ENCODE measurements at regions not wholly inside any gene's neighbourhood (a gene's known extent, or its start where the extent isn't known, plus 50 kb on each side); places are given as distances from the start of the nearest gene placed in this dataset.

- no peak for DNase-seq
These were observed 468.1 kb downstream of the PMP22 start for GRCh38 chr17:14797021-14797420.

- DNase-seq = no peak
These were observed 470.2 kb downstream of the PMP22 start for GRCh38 chr17:14794961-14795360.

- no peak for DNase-seq
These were observed 471.9 kb downstream of the PMP22 start for GRCh38 chr17:14793237-14793636.

- DNase-seq = no peak
These were observed 472.4 kb downstream of the PMP22 start for GRCh38 chr17:14792746-14793145.

GRCh38 chr17:14791221-14791620 lies 473.9 kb downstream of the PMP22 start:
- DNase-seq = no peak

GRCh38 chr17:14790521-14790920 lies 474.6 kb downstream of the PMP22 start:
- DNase-seq = no peak

GRCh38 chr17:14784997-14785696 lies 480.0 kb downstream of the PMP22 start:
- DNase-seq = peak; percentile 26

- DNase-seq = no peak
These were observed 480.2 kb downstream of the HS3ST3B1 start for GRCh38 chr17:14781123-14781522.

- no peak for DNase-seq
These were observed 479.3 kb downstream of the HS3ST3B1 start for GRCh38 chr17:14780097-14780651.

GRCh38 chr17:14779241-14779640 lies 478.4 kb downstream of the HS3ST3B1 start:
- no peak for DNase-seq

- no peak for DNase-seq
These were observed 476.4 kb downstream of the HS3ST3B1 start for GRCh38 chr17:14777291-14777690.

GRCh38 chr17:14776791-14777190 lies 475.9 kb downstream of the HS3ST3B1 start:
- no peak for DNase-seq

GRCh38 chr17:14775731-14776492 lies 475.0 kb downstream of the HS3ST3B1 start:
- DNase-seq = no peak

GRCh38 chr17:14774774-14775173 lies 473.9 kb downstream of the HS3ST3B1 start:
- no peak for DNase-seq

- no peak for DNase-seq
These were observed 471.9 kb downstream of the HS3ST3B1 start for GRCh38 chr17:14772776-14773175.

- no peak for DNase-seq
These were observed 470.7 kb downstream of the HS3ST3B1 start for GRCh38 chr17:14771543-14771942.

GRCh38 chr17:14768923-14769322 lies 468.0 kb downstream of the HS3ST3B1 start:
- DNase-seq = no peak

GRCh38 chr17:14762736-14763479 lies 462.0 kb downstream of the HS3ST3B1 start:
- DNase-seq = no peak

- DNase-seq = no peak
These were observed 460.0 kb downstream of the HS3ST3B1 start for GRCh38 chr17:14760719-14761411.

- no peak for DNase-seq
These were observed 459.3 kb downstream of the HS3ST3B1 start for GRCh38 chr17:14760212-14760611.

GRCh38 chr17:14759325-14759724 lies 458.4 kb downstream of the HS3ST3B1 start:
- DNase-seq = no peak

- no peak for DNase-seq
These were observed 455.6 kb downstream of the HS3ST3B1 start for GRCh38 chr17:14756479-14756878.

- no peak for DNase-seq
These were observed 454.1 kb downstream of the HS3ST3B1 start for GRCh38 chr17:14755002-14755401.
